K562 (cell line): ENCODE measurements at regions not wholly inside any gene's neighbourhood (a gene's known extent, or its start where the extent isn't known, plus 50 kb on each side); places are given as distances from the start of the nearest gene placed in this dataset.
A peak's percentile ranks its signal among the peaks of the same experiment; 100 is the strongest.

Experiments
- ATAC-seq: fragments of 200-7000 bp; cut with Tn5 transposase; 3 replicates; pipeline ENCODE4 v1.9.1; 2020; ENCODE audit warnings: moderate library complexity
- BruUV-seq: library from RNA; stranded (reverse); fragments of 400-500 nt; replicated peaks from 2 replicates; lab custom pipeline; 2021; lab: Mats Ljungman, UMichigan
- CTCF ChIA-PET: fragments of 300-600 bp; formaldehyde crosslinking; extraction: SDS; loops from one replicate; lab custom pipeline; 2021; ENCODE audit warnings: low intra/inter-chr PET ratio; lab: Yijun Ruan, JAX
- POLR2A ChIA-PET: fragments of 300-600, 350-650 bp; sonication (Branson Sonifier 250); formaldehyde crosslinking; extraction: SDS; loops from one replicate; lab custom pipeline; 2021; ENCODE audit warnings: antibody characterized with exemption, inconsistent platforms; lab: Yijun Ruan, JAX
- DNase-seq, 4 experiments: peaks; one replicate each; pipeline versions ENCODE4 v3.0.0 to v3.0.0-alpha.2; 2011 to 2018; ENCODE audit warnings: low spot score in 3 of 4, mixed read lengths in 3 of 4; ENCODE audit errors: extremely low read depth in 1 of 4
- FAIRE-seq: peaks from 2 replicates; lab custom pipeline; 2011; peaks lifted over from hg19 to GRCh38; lab: Jason Lieb, UNC
- H2AFZ ChIP-seq: 2 replicates; pipeline ENCODE4 v1.6.0; 2011; ENCODE audit warnings: low read depth, low read length, control low read depth, inconsistent platforms
- H3K27ac ChIP-seq: fragments of 200-600 bp; 3 replicates; pipeline ENCODE4 v1.8.0; 2011; ENCODE audit warnings: low read depth, mild to moderate bottlenecking, control low read depth, inconsistent platforms, low read length, moderate library complexity, mixed read lengths; ENCODE audit errors: extremely low read depth
- H3K27me3 ChIP-seq, 2 experiments: fragments of 300-600 bp in 1 of 2; 2 replicates in 1 of 2; 3 replicates in 1 of 2; pipeline versions ENCODE4 v1.6.0 to v1.8.0; 2011; ENCODE audit warnings: inconsistent platforms in 2 of 2, low read length in 2 of 2, mild to moderate bottlenecking in 1 of 2, mixed read lengths in 1 of 2, moderate library complexity in 1 of 2; ENCODE audit not compliant: control insufficient read depth in 2 of 2, insufficient read depth in 2 of 2
- H3K36me3 ChIP-seq: fragments of 300-600 bp; 3 replicates; pipeline ENCODE4 v1.8.0; 2011; ENCODE audit warnings: mild to moderate bottlenecking, low read length, inconsistent platforms; ENCODE audit not compliant: control insufficient read depth, insufficient read depth
- H3K4me1 ChIP-seq, 2 experiments: fragments of 200-600 bp in 1 of 2; replicated peaks in 1 of 2; 2 replicates in 1 of 2; 3 replicates in 1 of 2; pipeline versions ENCODE4 v1.5.1 to v1.8.0; 2011; ENCODE audit warnings: inconsistent platforms in 2 of 2, low read length in 2 of 2, mild to moderate bottlenecking in 1 of 2, mixed read lengths in 1 of 2, moderate library complexity in 1 of 2; ENCODE audit not compliant: control insufficient read depth in 2 of 2, insufficient read depth in 2 of 2
- H3K4me2 ChIP-seq: 2 replicates; pipeline ENCODE4 v1.6.1; 2011; ENCODE audit warnings: low read length, control low read depth, inconsistent platforms, mixed read lengths; ENCODE audit not compliant: insufficient read depth
- H3K4me3 ChIP-seq: fragments of 200-600 bp; sonication (generic), shearing (Covaris generic); 2 replicates; pipeline ENCODE4 v1.5.1; 2016; ENCODE audit warnings: control low read depth, inconsistent platforms
- H3K79me2 ChIP-seq: fragments of 200-600 bp; 3 replicates; pipeline ENCODE4 v1.8.0; 2011; ENCODE audit warnings: low read length, inconsistent platforms; ENCODE audit not compliant: control insufficient read depth, insufficient read depth
- H3K9ac ChIP-seq, 2 experiments: 2 replicates each; pipeline versions ENCODE4 v1.6.0 to v1.6.1; 2011; ENCODE audit warnings: low read depth in 2 of 2, low read length in 2 of 2, control low read depth in 1 of 2, inconsistent platforms in 1 of 2, mild to moderate bottlenecking in 1 of 2, mixed read lengths in 1 of 2; ENCODE audit not compliant: insufficient read depth in 1 of 2
- H3K9me1 ChIP-seq: one replicate; pipeline ENCODE4 v1.6.0; 2011; ENCODE audit warnings: inconsistent platforms, mild to moderate bottlenecking, low read length, moderate library complexity; ENCODE audit not compliant: control insufficient read depth, insufficient read depth
- H3K9me3 ChIP-seq: replicated peaks from 2 replicates; pipeline ENCODE4 v1.5.1; 2011; ENCODE audit warnings: low read depth, low read length, inconsistent platforms; ENCODE audit not compliant: control insufficient read depth, insufficient read depth
- H4K20me1 ChIP-seq: replicated peaks from 2 replicates; pipeline ENCODE4 v1.6.1; 2011; ENCODE audit warnings: low read length, inconsistent platforms, mixed read lengths; ENCODE audit not compliant: control insufficient read depth, insufficient read depth
- EHMT2 ChIP-seq: fragments of 450-650 bp; IDR thresholded peaks from 2 replicates; pipeline ENCODE4 v1.6.1; 2018; ENCODE audit warnings: antibody characterized with exemption
- FOXA1 ChIP-seq: fragments of 450-650 bp; IDR thresholded peaks from 2 replicates; pipeline ENCODE4 v1.6.1; 2016; ENCODE audit warnings: mild to moderate bottlenecking, borderline replicate concordance
- HOXB6 ChIP-seq: fragments of 250-450 bp; sonication (Bioruptor Pico); IDR thresholded peaks from 2 replicates; pipeline ENCODE4 v1.5.1; 2022; ENCODE audit warnings: mild to moderate bottlenecking, borderline replicate concordance
- POU5F1 ChIP-seq: fragments of 150-350 bp; IDR thresholded peaks from 2 replicates; pipeline ENCODE4 v1.6.1; 2014; ENCODE audit warnings: borderline replicate concordance, low read length, low read depth, mild to moderate bottlenecking; ENCODE audit not compliant: partially characterized antibody
- RAD51 ChIP-seq: fragments of 450-650 bp; IDR thresholded peaks from 2 replicates; pipeline ENCODE4 v1.7.1; 2016; ENCODE audit warnings: low read depth, mild to moderate bottlenecking, borderline replicate concordance
- RBBP5 ChIP-seq: fragments of 200-600 bp; sonication (generic); IDR thresholded peaks from 2 replicates; pipeline ENCODE4 v1.6.1; 2012; ENCODE audit warnings: borderline replicate concordance, mild to moderate bottlenecking, low read length, control low read depth, inconsistent platforms; ENCODE audit not compliant: insufficient read depth, poor library complexity, severe bottlenecking
- SNAPC5 ChIP-seq: fragments of 250-450 bp; sonication (Bioruptor Pico); IDR thresholded peaks from 2 replicates; pipeline ENCODE4 v1.8.0; 2021; ENCODE audit warnings: moderate library complexity, mild to moderate bottlenecking, inconsistent platforms
- TAF7 ChIP-seq: fragments of 450-650 bp; IDR thresholded peaks from 2 replicates; pipeline ENCODE4 v1.6.1; 2016; ENCODE audit warnings: missing genetic modification characterization, missing compliant biosample characterization
- TOE1 ChIP-seq, 2 experiments: fragments of 450-650 bp in 1 of 2; sonication (generic) in 1 of 2; formaldehyde crosslinking in 1 of 2; IDR thresholded peaks; 2 replicates each; pipeline versions ENCODE4 v1.7.1 to v1.8.0; 2016 to 2022; ENCODE audit warnings: borderline replicate concordance in 2 of 2, mild to moderate bottlenecking in 2 of 2, antibody characterized with exemption in 1 of 2, inconsistent platforms in 1 of 2, low read depth in 1 of 2, missing genetic modification reagents in 1 of 2, moderate library complexity in 1 of 2
- ZNF232 ChIP-seq: sonication (generic); formaldehyde crosslinking; IDR thresholded peaks from 2 replicates; pipeline ENCODE4 v1.8.0; 2022; ENCODE audit warnings: mild to moderate bottlenecking, missing genetic modification reagents
- ZNF354B ChIP-seq: fragments of 250-450 bp; sonication (Bioruptor Pico); IDR thresholded peaks from 2 replicates; pipeline ENCODE4 v1.4.0; 2020
- ZNF561 ChIP-seq: fragments of 450-650 bp; formaldehyde crosslinking; conservative IDR thresholded peaks from 2 replicates; pipeline ENCODE4 v1.4.0; 2020; ENCODE audit warnings: mild to moderate bottlenecking, moderate library complexity
- WGBS: fragments of 100-300 bp; shearing (Covaris generic); methylation state at CpG from one replicate; pipeline ENCODE4 v1.1.6; 2016; ENCODE audit warnings: low coverage, mixed read lengths; ENCODE audit not compliant: insufficient coverage; ENCODE audit errors: missing lambda C conversion rate; 5-methylcytosine and 5-hydroxymethylcytosine counted together
- in situ Hi-C: fragments of 300-500 bp; cut with MboI; formaldehyde crosslinking; loops from 4 replicates; pipeline ENCODE4 v1.15.0; 2018; ENCODE audit warnings: inconsistent platforms, mixed read lengths
- intact Hi-C: fragments of 100-400 bp; cut with micrococcal nuclease; formaldehyde crosslinking; loops from 2 replicates; pipeline ENCODE4 v1.14.2; 2022
- TF ChIP-seq, protein P1 (sequence below): fragments of 450-650 bp; formaldehyde crosslinking; IDR thresholded peaks from 2 replicates; pipeline ENCODE4 v1.4.0; 2020; ENCODE audit warnings: mild to moderate bottlenecking, mixed read lengths
- TF ChIP-seq, protein P2 (sequence below): sonication (generic); formaldehyde crosslinking; IDR thresholded peaks from 2 replicates; pipeline ENCODE4 v1.9.0; 2022; ENCODE audit warnings: mild to moderate bottlenecking, missing genetic modification reagents

- intact Hi-C loops, result no loop called here
- H3K79me2 ChIP-seq, result no peaks in the 10 kb centered on the region
- no peak overlapping the region for H3K27ac ChIP-seq
- 9% methylated on average over 1 of the region's 1 CpG for WGBS
- CTCF ChIA-PET, result no interaction called here
- no peaks in the 10 kb centered on the region for H3K36me3 ChIP-seq
- FAIRE-seq (no peak), ATAC-seq (no peak), DNase-seq (no peak)
- no peaks in the 10 kb centered on the region for H3K27me3 ChIP-seq
- POLR2A ChIA-PET, result no interaction called here
- H3K4me1 ChIP-seq, result no peaks in the 10 kb centered on the region
- H3K9me1 ChIP-seq, result no peaks in the 10 kb centered on the region
- no peaks in the 10 kb centered on the region for H3K9me3 ChIP-seq
- no peak for TF ChIP-seq HOXB6 (CRISPR knock-in tag)
- TF ChIP-seq FOXA1, result no peak
- no peak for TF ChIP-seq RBBP5
- no peaks in the 10 kb centered on the region for H4K20me1 ChIP-seq
- no TSS peak for BruUV-seq
- no peak overlapping the region for H2AFZ ChIP-seq
- H3K4me3 ChIP-seq, result no peak overlapping the region
- no peak overlapping the region for H3K9ac ChIP-seq
- in situ Hi-C loops, result no loop called here
- no peak overlapping the region for H3K4me2 ChIP-seq
Observed at GRCh38 chr3:61422945-61423673, 138.3 kb upstream of the PTPRG start.

DNA sequence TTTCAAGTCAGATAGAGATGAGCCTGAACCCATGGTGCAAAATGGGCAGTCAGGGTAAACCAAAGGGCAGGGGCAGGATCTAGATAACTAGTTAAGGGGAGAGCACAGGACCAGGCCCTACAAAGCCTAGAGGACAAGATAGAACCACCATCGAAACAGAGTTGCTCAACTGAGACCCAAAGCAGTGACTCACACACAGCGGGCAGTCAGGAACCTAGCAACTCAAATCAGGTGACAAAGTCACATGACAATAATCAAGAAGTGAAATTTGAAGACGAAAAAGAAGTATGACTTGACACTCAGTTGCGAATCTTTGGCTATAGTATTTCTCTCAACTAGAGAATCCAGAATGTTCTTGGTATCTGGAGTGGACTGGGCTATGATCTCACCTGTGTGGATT lies 136.0 kb upstream of the PTPRG start:
- Histone ChIP-seq H3K36me3 (no peaks in the 10 kb centered on the region), H3K27ac (no peak overlapping the region), H3K79me2 (no peaks in the 10 kb centered on the region), H3K27me3 (no peaks in the 10 kb centered on the region; a peak in 1 of 5 replicates), H3K4me1 (no peaks in the 10 kb centered on the region), H4K20me1 (no peaks in the 10 kb centered on the region), H3K9ac (no peak overlapping the region), H2AFZ (no peak overlapping the region), H3K9me1 (no peaks in the 10 kb centered on the region), H3K4me2 (no peak overlapping the region), H3K9me3 (no peaks in the 10 kb centered on the region), H3K4me3 (no peak overlapping the region)
- ATAC-seq (no peak), DNase-seq (no peak), FAIRE-seq (no peak)
- ChIA-PET POLR2A (no interaction called here), CTCF (no interaction called here)
- intact Hi-C loops, result no loop called here
- WGBS, result 0% methylated on average over 4 of the region's 4 CpGs
- in situ Hi-C loops, result no loop called here
- 0 out of 2 replicates have a peak, but pooled peaks have one; percentile 33 for TF ChIP-seq RAD51
- no peak for TF ChIP-seq TOE1 (IDR thresholded peaks at IDR 0.05; ENCODE audit: borderline replicate concordance)
- no peak for TF ChIP-seq TOE1 (CRISPR knock-in tag; IDR thresholded peaks at IDR 0.05; ENCODE audit: borderline replicate concordance, low read depth)
- no peak for TF ChIP-seq SNAPC5
- no peak for TF ChIP-seq ZNF561
- TF ChIP-seq POU5F1, result no peak
- no peak for TF ChIP-seq ZNF232 (CRISPR knock-in tag)
- no peak for TF ChIP-seq TAF7 (tag)
- TF ChIP-seq EHMT2, result no peak
- TF ChIP-seq ZNF354B, result no peak
- TF ChIP-seq, protein P1, sequence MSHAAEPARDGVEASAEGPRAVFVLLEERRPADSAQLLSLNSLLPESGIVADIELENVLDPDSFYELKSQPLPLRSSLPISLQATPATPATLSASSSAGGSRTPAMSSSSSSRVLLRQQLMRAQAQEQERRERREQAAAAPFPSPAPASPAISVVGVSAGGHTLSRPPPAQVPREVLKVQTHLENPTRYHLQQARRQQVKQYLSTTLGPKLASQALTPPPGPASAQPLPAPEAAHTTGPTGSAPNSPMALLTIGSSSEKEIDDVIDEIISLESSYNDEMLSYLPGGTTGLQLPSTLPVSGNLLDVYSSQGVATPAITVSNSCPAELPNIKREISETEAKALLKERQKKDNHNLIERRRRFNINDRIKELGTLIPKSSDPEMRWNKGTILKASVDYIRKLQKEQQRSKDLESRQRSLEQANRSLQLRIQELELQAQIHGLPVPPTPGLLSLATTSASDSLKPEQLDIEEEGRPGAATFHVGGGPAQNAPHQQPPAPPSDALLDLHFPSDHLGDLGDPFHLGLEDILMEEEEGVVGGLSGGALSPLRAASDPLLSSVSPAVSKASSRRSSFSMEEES (CRISPR knock-in tag), result peak; percentile 55
- TF ChIP-seq, protein P2, sequence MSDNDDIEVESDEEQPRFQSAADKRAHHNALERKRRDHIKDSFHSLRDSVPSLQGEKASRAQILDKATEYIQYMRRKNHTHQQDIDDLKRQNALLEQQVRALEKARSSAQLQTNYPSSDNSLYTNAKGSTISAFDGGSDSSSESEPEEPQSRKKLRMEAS (CRISPR knock-in tag), result no peak
- BruUV-seq, result no TSS peak
